Muscle layer of duodenum (tissue), 2 donors: ENCODE measurements at regions not wholly inside any gene's neighbourhood (a gene's known extent, or its start where the extent isn't known, plus 50 kb on each side); places are given as distances from the start of the nearest gene placed in this dataset.
"Not testable (repeated sequence)": the region's sequence is repeated elsewhere in the genome, so short reads cannot be mapped to it uniquely, and the experiment has no call there.

ENCODE experiments used
- H3K27ac ChIP-seq: one replicate; pipeline ENCODE4 v1.7.0; 2013; ENCODE audit warnings: mild to moderate bottlenecking, low read length
- H3K27me3 ChIP-seq: one replicate; pipeline ENCODE4 v1.7.0; 2013; ENCODE audit warnings: low read depth, mild to moderate bottlenecking, control low read depth, low read length
- H3K36me3 ChIP-seq, 2 donors: one replicate each; pipeline ENCODE4 v1.7.0; 2013; ENCODE audit warnings: low read length in 2 of 2, control low read depth in 1 of 2, mild to moderate bottlenecking in 1 of 2; ENCODE audit not compliant: insufficient read depth in 2 of 2, control insufficient read depth in 1 of 2
- H3K4me1 ChIP-seq, 2 donors: one replicate each; pipeline ENCODE4 v1.7.0; 2013; ENCODE audit warnings: low read length in 2 of 2, mild to moderate bottlenecking in 2 of 2, control low read depth in 1 of 2, moderate library complexity in 1 of 2; ENCODE audit not compliant: insufficient read depth in 2 of 2, control insufficient read depth in 1 of 2
- H3K4me3 ChIP-seq, 2 donors: one replicate each; pipeline ENCODE4 v1.7.0; 2013; ENCODE audit warnings: low read length in 2 of 2, low read depth in 1 of 2, mild to moderate bottlenecking in 1 of 2
- H3K9me3 ChIP-seq, 2 donors: one replicate each; pipeline ENCODE4 v1.7.0; 2013; ENCODE audit warnings: low read length in 2 of 2, control low read depth in 1 of 2, mild to moderate bottlenecking in 1 of 2; ENCODE audit not compliant: control insufficient read depth in 1 of 2
- donor health status: healthy.

DNA sequence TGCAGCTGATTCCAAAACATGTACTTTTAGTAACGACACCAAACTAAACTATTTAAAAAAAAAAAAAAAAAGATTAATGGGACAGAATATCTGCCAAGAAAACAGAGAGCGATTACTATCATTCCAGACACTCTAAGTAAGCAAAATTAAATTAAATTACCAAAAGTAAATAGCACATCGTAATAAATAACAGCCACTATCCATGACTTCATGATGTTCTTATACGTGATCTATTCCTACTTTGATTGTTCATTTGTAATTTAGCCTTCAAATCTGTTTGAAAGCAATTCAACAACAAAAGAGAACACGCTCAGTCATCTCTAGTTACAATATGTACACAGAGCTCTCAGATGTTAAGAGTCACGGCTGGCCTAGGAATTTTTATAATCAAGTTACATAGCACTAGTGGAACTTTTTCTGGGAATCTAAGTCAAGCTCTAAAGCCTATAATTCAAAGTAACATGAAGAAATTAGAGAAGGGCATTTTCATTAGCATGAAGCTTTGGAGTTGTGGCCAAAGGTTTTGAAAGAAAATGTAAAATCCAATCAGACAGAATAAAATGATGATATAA is 241.7 kb upstream of the NEBL start:
- no peaks in the 10 kb centered on the region for H3K9me3 ChIP-seq
- H3K27me3 ChIP-seq: no peaks in the 10 kb centered on the region
- H3K4me3 ChIP-seq: no peak overlapping the region
- H3K4me1 ChIP-seq: no peaks in the 10 kb centered on the region
- no peaks in the 10 kb centered on the region for H3K36me3 ChIP-seq
- H3K27ac ChIP-seq: no peak overlapping the region

DNA sequence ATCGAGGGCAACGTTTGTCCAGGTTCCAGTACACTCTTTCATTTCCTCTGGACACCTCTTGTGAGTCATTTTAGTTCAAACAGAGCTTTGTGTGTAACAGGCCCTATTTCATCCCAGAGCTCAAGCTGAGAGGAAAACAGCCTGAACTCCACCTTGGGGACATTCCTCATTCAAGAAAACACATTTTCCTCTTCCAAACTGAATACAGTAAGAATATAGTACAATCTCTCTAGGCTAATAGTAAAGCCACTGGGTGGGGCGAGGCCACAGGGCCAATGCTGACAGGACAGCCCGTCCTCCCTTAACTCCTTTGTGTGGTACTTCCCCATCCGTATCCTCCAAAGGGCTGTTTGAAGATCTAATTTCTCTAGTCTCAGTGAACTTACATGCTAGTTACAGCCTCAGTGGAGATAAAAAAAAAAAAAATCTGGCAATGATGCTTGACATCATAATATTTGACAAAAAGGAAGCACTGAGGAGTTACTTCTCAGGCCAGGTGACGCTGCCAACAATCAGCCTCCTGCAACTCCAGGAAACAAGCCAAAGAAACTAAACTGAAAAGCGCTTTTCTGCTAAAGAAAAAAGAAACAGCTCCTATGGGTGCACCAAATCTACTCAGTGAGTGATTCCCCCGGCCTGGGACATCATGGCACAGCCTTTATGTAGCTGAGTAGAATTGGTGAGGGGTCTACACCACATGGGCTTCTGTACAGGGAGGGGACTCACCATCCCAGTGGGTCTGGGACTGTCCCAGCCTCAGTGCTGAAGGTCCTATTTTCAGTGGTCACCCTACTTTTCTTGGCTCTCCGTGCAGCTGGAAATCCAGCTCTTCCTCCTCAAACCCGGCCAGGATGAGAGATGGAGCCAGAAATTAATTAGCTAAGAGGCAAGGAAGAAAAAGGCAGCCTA is 238.2 kb upstream of the NEBL start:
- Histone ChIP-seq H3K27ac (no peak overlapping the region), H3K36me3 (no peaks in the 10 kb centered on the region), H3K4me3 (no peak overlapping the region), H3K9me3 (no peaks in the 10 kb centered on the region), H3K27me3 (no peaks in the 10 kb centered on the region), H3K4me1 (no peaks in the 10 kb centered on the region)

DNA sequence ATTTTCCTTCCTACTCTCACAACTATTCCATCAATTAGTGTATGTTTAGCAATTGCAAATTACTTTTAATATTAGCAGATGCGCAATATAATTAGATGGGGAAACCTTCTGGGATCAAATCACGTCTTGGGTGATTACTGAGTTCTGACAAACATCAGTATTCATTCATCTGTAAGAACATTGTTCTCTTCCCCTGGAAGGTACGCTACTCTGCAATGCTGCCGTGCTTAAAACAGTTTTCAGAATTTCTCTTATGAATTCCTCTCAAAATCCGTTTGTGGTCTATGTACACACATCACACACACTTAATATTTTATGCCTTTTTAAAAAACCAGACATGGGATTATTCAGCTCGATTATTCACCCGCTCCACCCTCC is 237.5 kb upstream of the NEBL start:
- H3K36me3 ChIP-seq: no peaks in the 10 kb centered on the region
- no peak overlapping the region for H3K4me3 ChIP-seq
- no peaks in the 10 kb centered on the region for H3K27me3 ChIP-seq
- no peak overlapping the region for H3K27ac ChIP-seq
- no peaks in the 10 kb centered on the region for H3K4me1 ChIP-seq
- H3K9me3 ChIP-seq: no peaks in the 10 kb centered on the region

DNA sequence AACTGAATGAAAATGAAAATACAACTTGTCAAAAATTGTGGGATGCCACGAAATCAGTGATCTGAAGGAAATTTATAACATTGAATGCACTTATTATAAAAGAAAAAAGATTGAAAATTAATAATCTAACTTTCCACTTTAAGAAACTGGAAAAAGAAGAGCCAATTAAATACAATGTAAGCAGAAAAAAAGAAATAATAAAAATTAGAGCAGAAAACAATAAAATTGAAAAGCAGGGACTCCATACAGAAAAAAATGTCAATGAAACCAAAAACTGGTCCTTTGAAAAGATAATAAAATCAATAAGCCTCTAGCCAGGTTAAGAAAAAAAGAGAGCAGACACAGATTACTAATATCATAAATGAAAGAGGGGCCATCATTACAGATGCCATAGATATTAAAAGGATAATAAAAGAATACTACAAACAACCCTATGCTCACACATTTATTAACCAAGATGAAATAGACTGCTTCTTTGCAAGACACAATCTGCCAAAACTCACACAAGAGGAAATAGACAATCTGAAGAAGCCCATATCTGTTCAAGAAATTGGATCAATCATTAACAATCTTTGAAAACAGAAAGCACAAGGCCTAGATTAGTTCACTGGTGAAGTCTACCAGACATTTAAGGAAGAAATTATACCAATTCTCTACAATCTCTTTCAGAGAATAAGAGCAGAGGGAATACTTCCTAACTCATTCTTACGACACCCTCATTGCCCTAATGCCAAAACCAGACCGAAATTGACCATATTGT is 233.8 kb upstream of the NEBL start:
- no peaks in the 10 kb centered on the region for H3K4me1 ChIP-seq
- no peaks in the 10 kb centered on the region for H3K36me3 ChIP-seq
- no peaks in the 10 kb centered on the region for H3K27me3 ChIP-seq
- H3K4me3 ChIP-seq: no peak overlapping the region
- H3K9me3 ChIP-seq: no peaks in the 10 kb centered on the region
- H3K27ac ChIP-seq: no peak overlapping the region

DNA sequence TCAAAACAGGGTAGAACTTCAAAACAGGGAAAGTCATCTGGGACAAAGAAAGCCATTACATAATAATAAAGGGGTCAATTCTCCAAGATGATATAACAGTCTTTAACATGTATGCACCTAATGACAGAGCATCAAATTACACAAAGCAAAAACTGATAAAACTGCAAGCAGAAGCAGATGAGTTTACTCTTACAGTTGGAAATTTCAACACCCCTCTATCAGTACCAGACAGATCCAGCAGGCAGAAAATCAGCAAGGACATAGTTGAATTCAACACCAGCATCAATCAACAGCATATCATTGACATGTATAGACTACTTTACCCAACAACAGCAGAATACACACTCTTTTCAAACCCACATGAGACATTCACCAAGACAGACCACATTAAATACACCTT is 233.0 kb upstream of the NEBL start:
- Histone ChIP-seq H3K36me3 (no peaks in the 10 kb centered on the region), H3K27ac (no peak overlapping the region), H3K4me1 (no peaks in the 10 kb centered on the region), H3K4me3 (no peak overlapping the region), H3K9me3 (no peaks in the 10 kb centered on the region), H3K27me3 (no peaks in the 10 kb centered on the region)

GRCh38 chr10:21125471-21126228 is 228.5 kb upstream of the NEBL start:
- H3K36me3 ChIP-seq: no peaks in the 10 kb centered on the region
- no peak overlapping the region for H3K4me3 ChIP-seq
- no peaks in the 10 kb centered on the region for H3K9me3 ChIP-seq
- H3K27ac ChIP-seq: no peak overlapping the region
- H3K27me3 ChIP-seq: no peaks in the 10 kb centered on the region
- H3K4me1 ChIP-seq: no peaks in the 10 kb centered on the region

- Histone ChIP-seq H3K27me3 (no peaks in the 10 kb centered on the region), H3K4me1 (no peaks in the 10 kb centered on the region), H3K4me3 (no peak overlapping the region), H3K36me3 (no peaks in the 10 kb centered on the region), H3K27ac (no peak overlapping the region), H3K9me3 (no peaks in the 10 kb centered on the region)
These were observed 225.8 kb upstream of the NEBL start for GRCh38 chr10:21122907-21123306.

DNA sequence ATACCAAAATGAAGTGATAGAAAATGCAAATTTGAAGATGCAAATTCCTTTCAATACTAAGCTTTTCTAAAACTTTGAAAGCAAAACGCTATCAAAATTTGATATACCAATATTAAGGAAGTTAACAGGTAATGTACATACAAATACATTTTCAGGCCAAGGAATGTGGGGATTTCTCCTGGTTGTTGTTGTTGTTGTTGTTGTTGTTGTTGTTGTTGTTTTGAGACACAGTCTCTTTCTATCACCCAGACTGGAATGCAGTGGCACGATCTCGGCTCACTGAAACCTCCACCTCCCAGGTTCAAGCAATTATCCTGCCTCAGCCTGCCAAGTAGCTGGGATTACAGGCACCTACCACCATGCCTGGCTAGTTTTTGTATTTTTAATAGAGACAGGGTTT is 224.7 kb upstream of the NEBL start:
- not testable (repeated sequence) for H3K36me3 ChIP-seq, H3K27ac ChIP-seq, H3K4me3 ChIP-seq, H3K9me3 ChIP-seq, H3K27me3 ChIP-seq, H3K4me1 ChIP-seq

GRCh38 chr10:21114683-21115082 is 217.6 kb upstream of the NEBL start:
- no peak overlapping the region for H3K27ac ChIP-seq
- H3K4me1 ChIP-seq: no peaks in the 10 kb centered on the region
- H3K9me3 ChIP-seq: no peaks in the 10 kb centered on the region
- H3K27me3 ChIP-seq: no peaks in the 10 kb centered on the region
- no peaks in the 10 kb centered on the region for H3K36me3 ChIP-seq
- H3K4me3 ChIP-seq: no peak overlapping the region

DNA sequence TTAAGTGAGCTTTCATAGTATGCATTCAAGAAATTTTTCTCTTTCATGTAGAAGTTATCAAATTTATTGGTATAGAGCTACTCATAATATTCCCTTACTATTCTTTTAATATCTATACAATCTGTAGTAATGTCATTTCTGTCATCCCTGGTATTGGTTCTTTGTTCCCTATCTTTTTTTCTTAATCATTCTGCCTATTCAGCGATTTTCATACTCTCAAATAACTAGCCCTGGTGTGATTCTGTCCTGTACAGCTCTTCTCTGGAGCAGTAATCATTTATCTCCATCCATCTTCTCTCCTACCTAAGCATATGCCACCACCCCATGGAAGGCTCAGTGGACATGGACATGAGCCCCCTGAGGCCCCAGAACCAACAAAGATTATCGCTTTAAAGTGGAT is 213.2 kb upstream of the NEBL start:
- Histone ChIP-seq H3K36me3 (no peaks in the 10 kb centered on the region), H3K4me1 (no peaks in the 10 kb centered on the region), H3K4me3 (no peak overlapping the region), H3K27ac (no peak overlapping the region), H3K27me3 (no peaks in the 10 kb centered on the region), H3K9me3 (no peaks in the 10 kb centered on the region)

- H3K36me3 ChIP-seq, H3K4me3 ChIP-seq, H3K27me3 ChIP-seq, H3K9me3 ChIP-seq, H3K27ac ChIP-seq, H3K4me1 ChIP-seq: not testable (repeated sequence)
These were observed 209.8 kb upstream of the NEBL start for GRCh38 chr10:21106931-21107330.
